ENCODE measurements at regions not wholly inside any gene's neighbourhood (a gene's known extent, or its start where the extent isn't known, plus 50 kb on each side); places are given as distances from the start of the nearest gene placed in this dataset.

DNA sequence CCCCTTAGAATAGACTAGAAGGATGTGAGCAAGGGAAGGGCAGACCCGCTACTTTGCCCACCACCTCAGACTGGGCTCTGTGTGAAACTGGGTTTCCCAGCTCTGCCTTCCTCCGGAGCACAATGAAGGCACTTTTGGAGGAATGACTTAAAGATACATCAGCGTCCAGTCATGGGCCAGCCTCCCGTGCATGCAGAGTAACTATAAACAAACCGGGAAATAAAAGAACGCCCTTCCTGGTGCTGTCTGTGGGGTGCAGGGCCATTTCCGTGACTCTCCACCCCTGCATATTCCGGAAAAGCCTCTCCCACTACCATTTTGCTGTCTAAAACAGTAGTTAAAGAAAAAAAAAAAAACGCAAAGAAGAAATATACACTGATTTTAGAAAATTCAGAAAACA is 165.9 kb upstream of the IRX4 start:
- H3K36me3 ChIP-seq (ENCODE audit: insufficient read depth, low read length) = no peaks in the 10 kb centered on the region
- H3K27me3 ChIP-seq (ENCODE audit: insufficient read depth, low read length) = peaks cover 7% of the 10 kb centered on the region; the same call in 1 of the 2 replicates
- H3K27ac ChIP-seq (ENCODE audit: low read depth, low read length, poor library complexity, severe bottlenecking) = no peak overlapping the region
- H3K9me2 ChIP-seq (ENCODE audit: low read depth, low read length) = no peaks in the 10 kb centered on the region
- H4K20me1 ChIP-seq (ENCODE audit: insufficient read depth, low read length) = no peaks in the 10 kb centered on the region
- no peak overlapping the region for H3K9ac ChIP-seq (ENCODE audit: low read length)
- H3K4me3 ChIP-seq (ENCODE audit: low read depth, low read length, poor library complexity, severe bottlenecking) = no peak overlapping the region
- no peak for TF ChIP-seq EZH2 (IDR thresholded peaks at IDR 0.05; ENCODE audit: borderline replicate concordance, low read length)
- no peak for TF ChIP-seq CTCF (IDR thresholded peaks at IDR 0.05; ENCODE audit: low read length)
- H3K4me2 ChIP-seq (ENCODE audit: low read length) = no peak overlapping the region
- H3K4me1 ChIP-seq (ENCODE audit: insufficient read depth, low read length, severe bottlenecking) = no peaks in the 10 kb centered on the region
- no peaks in the 10 kb centered on the region for H3F3A ChIP-seq (ENCODE audit: insufficient read depth, low read length)
- no peaks in the 10 kb centered on the region for H3K79me2 ChIP-seq (ENCODE audit: insufficient read depth, low read length)
- H3K9me3 ChIP-seq (ENCODE audit: low read length) = no peaks in the 10 kb centered on the region
- H2AFZ ChIP-seq (ENCODE audit: low read length) = no peak overlapping the region

DNA sequence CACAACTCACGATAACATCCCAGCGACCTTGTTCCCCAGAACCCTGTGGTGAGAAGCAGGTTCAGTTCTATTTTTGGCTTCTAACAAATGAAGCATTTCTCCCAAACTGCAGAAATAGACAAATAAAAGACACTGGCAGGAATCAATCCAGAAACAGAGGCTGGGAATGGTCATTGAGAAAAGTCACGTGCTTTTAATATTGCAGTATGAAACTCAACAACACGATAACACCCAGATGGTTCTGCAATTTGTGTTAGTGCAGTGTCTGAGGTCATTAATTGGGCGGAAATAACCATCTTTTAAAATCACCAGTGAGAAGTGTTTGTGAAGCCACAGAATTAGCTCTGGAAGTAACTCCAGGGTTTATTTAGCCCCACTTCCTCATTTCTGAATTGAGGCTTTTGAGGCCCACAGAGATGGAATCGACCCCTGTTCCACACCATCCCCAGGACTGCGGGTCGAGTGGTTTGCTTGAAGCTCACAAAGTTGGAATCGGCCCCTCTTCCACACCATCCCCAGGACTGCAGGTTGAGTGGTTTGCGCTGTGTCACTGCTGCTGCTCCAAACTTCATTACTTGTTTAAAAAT is 164.7 kb upstream of the IRX4 start:
- Histone ChIP-seq H3K27ac (ENCODE audit: low read depth, low read length, poor library complexity, severe bottlenecking) (no peak overlapping the region), H3K9me2 (ENCODE audit: low read depth, low read length) (no peaks in the 10 kb centered on the region), H3K4me1 (ENCODE audit: insufficient read depth, low read length, severe bottlenecking) (no peaks in the 10 kb centered on the region), H3K9me3 (ENCODE audit: low read length) (no peaks in the 10 kb centered on the region), H3K36me3 (ENCODE audit: insufficient read depth, low read length) (no peaks in the 10 kb centered on the region), H3F3A (ENCODE audit: insufficient read depth, low read length) (no peaks in the 10 kb centered on the region), H3K9ac (ENCODE audit: low read length) (no peak overlapping the region), H3K4me3 (ENCODE audit: low read depth, low read length, poor library complexity, severe bottlenecking) (no peak overlapping the region), H4K20me1 (ENCODE audit: insufficient read depth, low read length) (no peaks in the 10 kb centered on the region), H3K27me3 (ENCODE audit: insufficient read depth, low read length) (peaks cover 7% of the 10 kb centered on the region; the same call in 1 of the 2 replicates), H2AFZ (ENCODE audit: low read length) (no peak overlapping the region), H3K79me2 (ENCODE audit: insufficient read depth, low read length) (no peaks in the 10 kb centered on the region), H3K4me2 (ENCODE audit: low read length) (no peak overlapping the region)
- TF ChIP-seq EZH2 (IDR thresholded peaks at IDR 0.05; ENCODE audit: borderline replicate concordance, low read length) (no peak), CTCF (IDR thresholded peaks at IDR 0.05; ENCODE audit: low read length) (no peak)

GRCh38 chr5:2044041-2044440 is 161.3 kb upstream of the IRX4 start:
- H4K20me1 ChIP-seq (ENCODE audit: insufficient read depth, low read length) = no peaks in the 10 kb centered on the region
- no peaks in the 10 kb centered on the region for H3F3A ChIP-seq (ENCODE audit: insufficient read depth, low read length)
- H3K4me1 ChIP-seq (ENCODE audit: insufficient read depth, low read length, severe bottlenecking) = no peaks in the 10 kb centered on the region
- no peaks in the 10 kb centered on the region for H3K79me2 ChIP-seq (ENCODE audit: insufficient read depth, low read length)
- H3K4me3 ChIP-seq (ENCODE audit: low read depth, low read length, poor library complexity, severe bottlenecking) = no peak overlapping the region
- H3K36me3 ChIP-seq (ENCODE audit: insufficient read depth, low read length) = no peaks in the 10 kb centered on the region
- H3K9me3 ChIP-seq (ENCODE audit: low read length) = no peaks in the 10 kb centered on the region
- H3K27me3 ChIP-seq (ENCODE audit: insufficient read depth, low read length) = peaks cover 7% of the 10 kb centered on the region; the same call in 1 of the 2 replicates
- H2AFZ ChIP-seq (ENCODE audit: low read length) = no peak overlapping the region
- H3K4me2 ChIP-seq (ENCODE audit: low read length) = no peak overlapping the region
- no peak overlapping the region for H3K9ac ChIP-seq (ENCODE audit: low read length)
- no peak for TF ChIP-seq CTCF (IDR thresholded peaks at IDR 0.05; ENCODE audit: low read length)
- TF ChIP-seq EZH2 (IDR thresholded peaks at IDR 0.05; ENCODE audit: borderline replicate concordance, low read length) = no peak
- H3K9me2 ChIP-seq (ENCODE audit: low read depth, low read length) = no peaks in the 10 kb centered on the region
- H3K27ac ChIP-seq (ENCODE audit: low read depth, low read length, poor library complexity, severe bottlenecking) = no peak overlapping the region

All from OCI-LY1 (cell line).